ENCODE measurements at regions not wholly inside any gene's neighbourhood (a gene's known extent, or its start where the extent isn't known, plus 50 kb on each side); places are given as distances from the start of the nearest gene placed in this dataset.

- no peak for TF ChIP-seq POLR2A (IDR thresholded peaks at IDR 0.05)
- TF ChIP-seq, protein P1, sequence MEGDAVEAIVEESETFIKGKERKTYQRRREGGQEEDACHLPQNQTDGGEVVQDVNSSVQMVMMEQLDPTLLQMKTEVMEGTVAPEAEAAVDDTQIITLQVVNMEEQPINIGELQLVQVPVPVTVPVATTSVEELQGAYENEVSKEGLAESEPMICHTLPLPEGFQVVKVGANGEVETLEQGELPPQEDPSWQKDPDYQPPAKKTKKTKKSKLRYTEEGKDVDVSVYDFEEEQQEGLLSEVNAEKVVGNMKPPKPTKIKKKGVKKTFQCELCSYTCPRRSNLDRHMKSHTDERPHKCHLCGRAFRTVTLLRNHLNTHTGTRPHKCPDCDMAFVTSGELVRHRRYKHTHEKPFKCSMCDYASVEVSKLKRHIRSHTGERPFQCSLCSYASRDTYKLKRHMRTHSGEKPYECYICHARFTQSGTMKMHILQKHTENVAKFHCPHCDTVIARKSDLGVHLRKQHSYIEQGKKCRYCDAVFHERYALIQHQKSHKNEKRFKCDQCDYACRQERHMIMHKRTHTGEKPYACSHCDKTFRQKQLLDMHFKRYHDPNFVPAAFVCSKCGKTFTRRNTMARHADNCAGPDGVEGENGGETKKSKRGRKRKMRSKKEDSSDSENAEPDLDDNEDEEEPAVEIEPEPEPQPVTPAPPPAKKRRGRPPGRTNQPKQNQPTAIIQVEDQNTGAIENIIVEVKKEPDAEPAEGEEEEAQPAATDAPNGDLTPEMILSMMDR (IDR thresholded peaks at IDR 0.05): no peak
Measured at GRCh38 chr1:118485757-118486156, 300.7 kb upstream of the SPAG17 start.
